ENCODE measurements at regions not wholly inside any gene's neighbourhood (a gene's known extent, or its start where the extent isn't known, plus 50 kb on each side); places are given as distances from the start of the nearest gene placed in this dataset.
"Not testable (repeated sequence)": the region's sequence is repeated elsewhere in the genome, so short reads cannot be mapped to it uniquely, and the experiment has no call there.

GRCh38 chr2:18282026-18282425 is 278.4 kb downstream of the RDH14 start:
- no peak overlapping the region for H3K27ac Mint-ChIP-seq

DNA sequence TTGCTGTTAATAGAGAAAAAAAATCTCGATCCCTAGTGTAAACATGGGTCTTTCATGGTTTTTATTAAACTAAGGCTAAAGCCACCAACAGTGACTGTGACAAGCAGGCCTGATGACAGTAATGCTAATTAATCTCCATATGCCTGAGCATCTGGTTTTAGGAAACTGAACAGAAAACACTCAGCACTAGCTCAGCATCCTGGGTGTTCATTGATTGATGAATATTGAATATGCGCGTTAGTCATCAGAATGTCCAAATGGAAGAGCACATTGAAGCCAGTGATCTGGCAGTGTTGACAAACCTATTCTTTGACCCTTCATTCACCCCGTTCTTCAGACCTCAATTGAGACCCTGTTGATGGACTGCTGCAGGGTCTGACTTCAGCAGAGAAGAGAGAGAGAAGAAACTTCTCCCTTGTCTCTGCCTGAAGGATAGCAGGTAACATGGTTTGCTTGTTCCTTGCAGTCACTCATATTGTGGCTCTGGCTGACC is 283.8 kb downstream of the RDH14 start:
- no peaks in the 10 kb centered on the region for H3K36me3 Mint-ChIP-seq (ENCODE audit: low read depth)
- no peak overlapping the region for H3K4me3 Mint-ChIP-seq
- DNase-seq (ENCODE audit: low spot score), result no peak
- H3K27ac Mint-ChIP-seq, result no peak overlapping the region
- no peaks in the 10 kb centered on the region for H3K4me1 Mint-ChIP-seq (ENCODE audit: low read depth)
- H3K9me3 Mint-ChIP-seq, result no peaks in the 10 kb centered on the region
- no peaks in the 10 kb centered on the region for H3K27me3 Mint-ChIP-seq (ENCODE audit: low read depth)

More at GRCh38 chr2:18282026-18282425, 278.4 kb downstream of the RDH14 start:
- DNase-seq (ENCODE audit: low spot score), result no peak
- H3K9me3 Mint-ChIP-seq, result peaks cover 7% of the 10 kb centered on the region
- H3K36me3 Mint-ChIP-seq (ENCODE audit: low read depth), result no peaks in the 10 kb centered on the region
- H3K4me1 Mint-ChIP-seq (ENCODE audit: low read depth), result no peaks in the 10 kb centered on the region
- no peaks in the 10 kb centered on the region for H3K27me3 Mint-ChIP-seq (ENCODE audit: low read depth)
- H3K4me3 Mint-ChIP-seq, result no peak overlapping the region

GRCh38 chr2:18273205-18273604 is 287.2 kb downstream of the RDH14 start:
- Mint-ChIP-seq H3K4me3 (no peak overlapping the region), H3K27ac (no peak overlapping the region), H3K9me3 (no peaks in the 10 kb centered on the region), H3K27me3 (ENCODE audit: low read depth) (no peaks in the 10 kb centered on the region), H3K4me1 (ENCODE audit: low read depth) (no peaks in the 10 kb centered on the region), H3K36me3 (ENCODE audit: low read depth) (no peaks in the 10 kb centered on the region)
- DNase-seq (ENCODE audit: low spot score), result no peak

GRCh38 chr2:18272148-18272494 is 288.3 kb downstream of the RDH14 start:
- Mint-ChIP-seq H3K27me3 (ENCODE audit: low read depth) (no peaks in the 10 kb centered on the region), H3K4me1 (ENCODE audit: low read depth) (no peaks in the 10 kb centered on the region), H3K27ac (no peak overlapping the region), H3K4me3 (no peak overlapping the region), H3K9me3 (no peaks in the 10 kb centered on the region), H3K36me3 (ENCODE audit: low read depth) (no peaks in the 10 kb centered on the region)
- no peak for DNase-seq (ENCODE audit: low spot score)

GRCh38 chr2:18271370-18272147 is 288.9 kb downstream of the RDH14 start:
- Mint-ChIP-seq H3K36me3 (ENCODE audit: low read depth) (no peaks in the 10 kb centered on the region), H3K27ac (no peak overlapping the region)

GRCh38 chr2:18268400-18268799 is 292.1 kb downstream of the RDH14 start:
- H3K4me1 Mint-ChIP-seq (ENCODE audit: low read depth), result no peaks in the 10 kb centered on the region
- no peaks in the 10 kb centered on the region for H3K36me3 Mint-ChIP-seq (ENCODE audit: low read depth)
- no peak overlapping the region for H3K27ac Mint-ChIP-seq
- no peak for DNase-seq (ENCODE audit: low spot score)
- H3K4me3 Mint-ChIP-seq, result no peak overlapping the region
- H3K9me3 Mint-ChIP-seq, result no peaks in the 10 kb centered on the region
- H3K27me3 Mint-ChIP-seq (ENCODE audit: low read depth), result no peaks in the 10 kb centered on the region

More at GRCh38 chr2:18271370-18272147, 288.9 kb downstream of the RDH14 start:
- Mint-ChIP-seq H3K4me1 (ENCODE audit: low read depth) (no peaks in the 10 kb centered on the region), H3K9me3 (no peaks in the 10 kb centered on the region), H3K27me3 (ENCODE audit: low read depth) (no peaks in the 10 kb centered on the region), H3K4me3 (no peak overlapping the region)
- no peak for DNase-seq (ENCODE audit: low spot score)

DNA sequence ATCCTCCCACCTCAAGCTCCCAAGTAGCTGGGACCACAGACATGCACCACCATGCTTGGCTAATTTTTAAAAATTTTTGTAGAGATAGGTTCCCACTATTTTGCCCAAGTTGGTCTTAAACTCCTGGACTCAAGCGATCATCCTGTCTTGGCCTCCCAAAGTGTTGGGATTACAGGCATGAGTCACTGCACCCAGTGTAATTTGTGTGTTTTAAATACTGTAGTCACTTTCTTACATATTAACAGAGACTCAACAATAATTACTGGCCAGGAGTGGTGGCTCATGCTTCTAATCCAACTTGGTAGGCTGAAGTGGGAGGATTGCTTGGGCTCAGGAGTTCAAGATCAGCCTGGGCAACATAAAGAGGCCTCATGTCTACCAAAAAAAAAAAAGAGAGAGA is 293.0 kb downstream of the RDH14 start:
- no peaks in the 10 kb centered on the region for H3K4me1 Mint-ChIP-seq (ENCODE audit: low read depth)
- H3K27me3 Mint-ChIP-seq (ENCODE audit: low read depth), result no peaks in the 10 kb centered on the region
- H3K9me3 Mint-ChIP-seq, result no peaks in the 10 kb centered on the region
- no peak overlapping the region for H3K4me3 Mint-ChIP-seq
- H3K36me3 Mint-ChIP-seq (ENCODE audit: low read depth), result no peaks in the 10 kb centered on the region
- DNase-seq (ENCODE audit: low spot score), result no peak
- no peak overlapping the region for H3K27ac Mint-ChIP-seq

DNA sequence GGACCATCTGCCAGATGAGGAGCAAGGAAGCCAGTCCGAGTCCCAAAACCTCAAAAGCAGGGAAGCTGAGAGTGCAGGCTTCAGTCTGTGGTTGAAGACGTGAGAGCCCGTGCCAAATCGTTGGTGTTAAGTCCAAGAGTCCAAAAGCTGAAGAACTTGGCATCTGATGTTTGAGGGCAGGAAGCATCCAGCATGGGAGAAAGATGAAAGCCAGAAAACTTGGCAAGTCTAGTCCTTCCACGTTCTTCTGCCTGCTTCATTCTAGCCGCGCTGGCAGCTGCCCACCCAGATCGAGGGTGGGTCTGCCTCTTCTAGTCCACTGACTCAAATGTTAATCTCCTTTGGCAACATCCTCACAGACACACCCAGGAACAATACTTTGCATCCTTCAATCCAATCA is 293.8 kb downstream of the RDH14 start:
- H3K4me3 Mint-ChIP-seq; H3K9me3 Mint-ChIP-seq; H3K36me3 Mint-ChIP-seq (ENCODE audit: low read depth); H3K4me1 Mint-ChIP-seq (ENCODE audit: low read depth); DNase-seq (ENCODE audit: low spot score); H3K27me3 Mint-ChIP-seq (ENCODE audit: low read depth); H3K27ac Mint-ChIP-seq: not testable (repeated sequence)

DNA sequence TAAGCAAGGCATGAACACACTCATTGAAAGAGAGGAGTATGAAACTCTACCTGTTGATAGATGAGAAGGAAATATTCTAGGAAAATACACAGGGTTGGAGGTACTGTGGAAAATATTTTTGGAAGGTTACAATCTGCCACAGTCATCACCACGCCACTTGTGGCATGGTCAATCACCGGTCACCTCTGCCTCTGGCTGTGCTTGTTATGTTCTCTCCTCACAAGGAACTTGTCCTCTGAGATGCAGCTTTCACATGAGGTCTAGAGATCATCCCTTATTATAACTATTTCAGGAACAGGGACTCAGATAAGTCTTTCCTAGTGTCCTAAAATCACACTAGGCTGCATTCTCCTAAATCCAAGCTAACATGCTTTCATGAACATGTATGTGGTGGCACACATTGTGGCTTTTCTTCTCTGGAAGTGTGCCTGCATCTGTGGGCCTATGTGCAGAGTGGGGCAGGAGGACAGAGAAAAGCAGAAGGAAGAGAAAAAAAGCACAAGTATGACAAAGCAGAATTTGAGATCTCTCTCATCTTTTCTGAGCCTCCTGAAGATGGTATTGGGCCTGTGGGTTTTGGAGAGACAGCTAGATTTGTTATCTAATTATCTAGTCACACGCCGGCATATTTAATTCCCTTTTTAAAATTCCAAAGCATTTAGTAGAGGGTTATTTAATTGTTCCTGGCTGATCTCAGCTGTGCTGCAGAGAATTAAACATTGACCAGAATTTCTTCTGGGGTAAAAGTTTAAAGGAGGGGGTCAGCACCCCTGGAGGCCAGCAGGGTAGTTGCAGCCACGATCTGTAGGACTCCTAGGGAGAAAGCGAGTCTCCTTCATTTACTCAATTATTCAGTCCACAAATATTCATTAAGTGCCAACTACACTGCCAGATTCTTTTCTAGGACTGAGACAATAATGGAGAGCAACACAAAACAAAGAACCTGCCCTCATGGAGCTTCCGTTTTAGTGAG is 294.6 kb downstream of the RDH14 start:
- Mint-ChIP-seq H3K27ac (no peak overlapping the region), H3K9me3 (no peaks in the 10 kb centered on the region), H3K27me3 (ENCODE audit: low read depth) (no peaks in the 10 kb centered on the region), H3K4me3 (no peak overlapping the region), H3K4me1 (ENCODE audit: low read depth) (no peaks in the 10 kb centered on the region), H3K36me3 (ENCODE audit: low read depth) (no peaks in the 10 kb centered on the region)
- DNase-seq (ENCODE audit: low spot score), result no peak

DNA sequence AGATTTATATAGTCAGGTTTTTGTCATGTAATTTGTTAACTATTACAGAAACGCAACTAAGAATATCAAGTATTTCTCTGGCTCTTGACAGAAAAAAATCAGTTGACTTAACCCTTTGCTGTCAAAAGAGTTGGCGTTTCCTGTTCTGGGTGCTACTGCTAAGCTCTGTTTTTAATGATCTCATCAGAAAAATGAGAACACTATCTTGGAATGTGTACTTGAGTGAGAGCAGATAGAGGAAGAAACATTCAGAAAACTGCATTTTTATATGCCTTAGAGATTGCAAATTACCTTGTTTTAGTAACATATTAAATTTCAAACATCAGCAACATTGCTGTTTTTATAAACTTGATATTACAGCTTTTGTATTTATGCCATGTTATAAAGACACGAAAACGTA is 297.9 kb downstream of the RDH14 start:
- H3K9me3 Mint-ChIP-seq, result no peaks in the 10 kb centered on the region
- no peaks in the 10 kb centered on the region for H3K27me3 Mint-ChIP-seq (ENCODE audit: low read depth)
- H3K4me3 Mint-ChIP-seq, result no peak overlapping the region
- no peak for DNase-seq (ENCODE audit: low spot score)
- H3K27ac Mint-ChIP-seq, result no peak overlapping the region
- H3K4me1 Mint-ChIP-seq (ENCODE audit: low read depth), result no peaks in the 10 kb centered on the region
- no peaks in the 10 kb centered on the region for H3K36me3 Mint-ChIP-seq (ENCODE audit: low read depth)

DNA sequence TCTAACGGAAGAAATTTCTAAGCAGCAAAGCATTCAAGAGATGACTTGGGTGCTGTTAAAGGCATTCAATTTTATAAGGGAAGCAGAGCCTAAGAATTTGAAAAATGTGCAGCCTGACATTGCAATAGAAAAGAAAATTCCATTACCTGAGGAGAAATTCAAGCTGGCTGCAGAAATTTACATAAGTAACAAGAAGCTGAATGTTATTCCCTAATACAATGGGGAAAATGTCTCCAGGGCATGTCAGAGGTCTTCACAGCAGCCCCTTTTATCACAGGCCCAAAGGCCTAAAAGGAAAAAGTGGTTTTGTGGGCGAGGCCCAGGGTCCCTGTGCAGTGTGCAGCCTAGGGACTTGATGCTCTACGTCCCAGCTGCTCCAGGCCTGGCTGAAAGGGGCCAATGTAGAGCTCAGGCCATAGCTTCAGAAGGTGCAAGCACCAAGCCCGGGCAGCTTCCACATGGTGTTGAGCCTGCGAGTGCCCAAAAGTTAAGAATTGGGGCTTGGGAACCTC is 306.7 kb downstream of the RDH14 start:
- H3K4me3 Mint-ChIP-seq, result no peak overlapping the region
- no peaks in the 10 kb centered on the region for H3K9me3 Mint-ChIP-seq
- H3K36me3 Mint-ChIP-seq (ENCODE audit: low read depth), result no peaks in the 10 kb centered on the region
- no peak for DNase-seq (ENCODE audit: low spot score)
- H3K27me3 Mint-ChIP-seq (ENCODE audit: low read depth), result no peaks in the 10 kb centered on the region
- no peaks in the 10 kb centered on the region for H3K4me1 Mint-ChIP-seq (ENCODE audit: low read depth)
- H3K27ac Mint-ChIP-seq, result no peak overlapping the region

DNA sequence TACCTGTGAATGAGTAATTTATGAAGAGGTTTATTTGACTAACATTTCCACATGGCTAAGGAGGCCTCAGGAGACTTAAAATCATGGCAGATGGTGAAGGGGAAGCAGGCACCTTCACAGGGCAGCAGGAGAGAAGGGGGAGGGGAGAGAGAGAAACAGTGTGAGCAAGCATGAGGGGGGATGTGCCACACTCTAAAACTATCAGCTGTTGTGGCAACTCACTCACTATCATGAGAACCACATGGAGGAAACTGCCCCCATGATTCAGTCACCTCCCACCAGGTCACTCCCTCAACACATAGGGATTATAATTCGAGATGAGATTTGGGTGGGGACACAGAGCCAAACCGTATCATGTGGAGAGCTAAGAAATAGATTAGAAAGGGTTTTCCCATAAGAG is 309.0 kb downstream of the RDH14 start:
- no peak overlapping the region for H3K4me3 Mint-ChIP-seq
- H3K27ac Mint-ChIP-seq, result no peak overlapping the region
- H3K27me3 Mint-ChIP-seq (ENCODE audit: low read depth), result no peaks in the 10 kb centered on the region
- H3K36me3 Mint-ChIP-seq (ENCODE audit: low read depth), result no peaks in the 10 kb centered on the region
- no peaks in the 10 kb centered on the region for H3K9me3 Mint-ChIP-seq
- H3K4me1 Mint-ChIP-seq (ENCODE audit: low read depth), result no peaks in the 10 kb centered on the region
- DNase-seq (ENCODE audit: low spot score), result no peak

DNA sequence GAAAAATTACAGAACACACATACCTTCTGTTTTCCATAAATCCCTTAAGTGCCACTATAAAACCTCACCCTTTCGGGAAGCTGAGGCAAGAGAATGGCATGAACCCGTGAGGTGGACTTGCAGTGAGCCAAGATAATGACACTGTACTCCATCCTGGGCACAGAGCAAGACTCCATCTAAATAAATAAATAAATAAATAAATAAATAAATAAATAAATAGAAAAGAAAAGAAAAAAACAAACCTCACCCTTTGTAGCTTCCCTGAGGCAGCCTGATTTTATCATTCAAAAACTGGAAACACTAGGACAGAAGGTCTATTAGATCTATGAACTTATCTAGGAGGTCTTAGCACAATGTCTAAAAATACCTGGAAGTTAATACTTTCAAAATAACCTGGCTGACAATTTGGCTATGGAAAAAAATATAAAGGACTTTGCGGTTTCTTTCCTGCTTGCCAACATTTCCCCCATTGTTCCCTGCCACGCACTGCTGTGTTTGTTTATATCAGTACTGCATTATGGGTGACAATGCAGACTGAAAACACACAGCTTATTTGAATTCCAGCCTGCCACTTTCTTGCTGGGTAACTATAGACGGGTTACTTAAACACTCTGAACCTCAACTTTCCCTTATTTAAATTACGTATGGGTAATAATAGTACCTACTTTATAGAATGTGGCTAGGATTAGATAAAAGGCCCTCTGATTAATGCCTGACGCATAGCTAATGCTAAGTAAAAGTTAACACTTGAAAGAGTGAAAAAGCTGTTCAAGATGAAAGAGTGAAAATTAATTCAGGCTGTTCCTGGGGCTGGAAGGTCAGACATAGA is 313.0 kb downstream of the RDH14 start:
- Mint-ChIP-seq H3K4me1 (ENCODE audit: low read depth) (no peaks in the 10 kb centered on the region), H3K36me3 (ENCODE audit: low read depth) (no peaks in the 10 kb centered on the region), H3K27me3 (ENCODE audit: low read depth) (no peaks in the 10 kb centered on the region), H3K4me3 (no peak overlapping the region), H3K27ac (no peak overlapping the region), H3K9me3 (no peaks in the 10 kb centered on the region)
- no peak for DNase-seq (ENCODE audit: low spot score)

All from T-helper 2 cell treated with Interferon-gamma antibody and Interleukin-4, amounts not matched to agents 5 μg/mL and 100 μg/mL, for 36 hours (primary cell).